SK-N-SH treated with all-trans-retinoic acid at 6 μM for 48 hours (cell line): ENCODE measurements at regions not wholly inside any gene's neighbourhood (a gene's known extent, or its start where the extent isn't known, plus 50 kb on each side); places are given as distances from the start of the nearest gene placed in this dataset.
"Not testable (repeated sequence)": the region's sequence is repeated elsewhere in the genome, so short reads cannot be mapped to it uniquely, and the experiment has no call there.

Experiments used
- ATAC-seq: fragments of 200-7000 bp; cut with Tn5 transposase; 3 replicates; pipeline ENCODE4 v1.9.1; 2020; ENCODE audit warnings: mild to moderate bottlenecking, moderate library complexity
- CSDC2 ChIP-seq: fragments of 250-450 bp; sonication (Bioruptor Pico); IDR thresholded peaks from 2 replicates; pipeline ENCODE4 v1.5.0; 2020; ENCODE audit warnings: mild to moderate bottlenecking, moderate library complexity
- CSRNP3 ChIP-seq: fragments of 250-450 bp; sonication (Bioruptor Pico); IDR thresholded peaks from 2 replicates; pipeline ENCODE4 v1.5.1; 2021; ENCODE audit warnings: mild to moderate bottlenecking, moderate library complexity
- ESRRG ChIP-seq: fragments of 250-450 bp; sonication (Bioruptor Pico); IDR thresholded peaks from 2 replicates; pipeline ENCODE4 v1.6.1; 2021; ENCODE audit warnings: mild to moderate bottlenecking
- GLIS3 ChIP-seq: fragments of 250-450 bp; sonication (Bioruptor Pico); IDR thresholded peaks from 2 replicates; pipeline ENCODE4 v1.5.0; 2020; ENCODE audit warnings: mild to moderate bottlenecking, moderate library complexity
- OSR1 ChIP-seq: fragments of 250-450 bp; sonication (Bioruptor Pico); IDR thresholded peaks from 2 replicates; pipeline ENCODE4 v1.8.0; 2022; ENCODE audit warnings: moderate library complexity, mild to moderate bottlenecking, inconsistent platforms
- POU6F1 ChIP-seq: fragments of 250-450 bp; sonication (Bioruptor Pico); IDR thresholded peaks from 2 replicates; pipeline ENCODE4 v1.8.0; 2021; ENCODE audit warnings: low read depth, mild to moderate bottlenecking, moderate library complexity, borderline replicate concordance
- PPARA ChIP-seq: fragments of 250-450 bp; sonication (Bioruptor Pico); IDR thresholded peaks from 2 replicates; pipeline ENCODE4 v1.5.0; 2020; ENCODE audit warnings: mild to moderate bottlenecking, borderline replicate concordance
- RARB ChIP-seq: fragments of 250-450 bp; sonication (Bioruptor Pico); IDR thresholded peaks from 2 replicates; pipeline ENCODE4 v1.8.0; 2021; ENCODE audit warnings: mild to moderate bottlenecking, moderate library complexity
- SNAI2 ChIP-seq: fragments of 250-450 bp; sonication (Bioruptor Pico); IDR thresholded peaks from 2 replicates; pipeline ENCODE4 v1.5.0; 2020; ENCODE audit warnings: mild to moderate bottlenecking, moderate library complexity
- TCF4 ChIP-seq: fragments of 250-450 bp; sonication (Bioruptor Pico); IDR thresholded peaks from 2 replicates; pipeline ENCODE4 v1.8.0; 2021; ENCODE audit warnings: mild to moderate bottlenecking, moderate library complexity, borderline replicate concordance
- TOX ChIP-seq: fragments of 250-450 bp; sonication (Bioruptor Pico); IDR thresholded peaks from 2 replicates; pipeline ENCODE4 v1.8.0; 2021; ENCODE audit warnings: mild to moderate bottlenecking, moderate library complexity, borderline replicate concordance
- TSHZ2 ChIP-seq: fragments of 250-450 bp; sonication (Bioruptor Pico); IDR thresholded peaks from 2 replicates; pipeline ENCODE4 v1.5.0; 2020; ENCODE audit warnings: mild to moderate bottlenecking, moderate library complexity
- ZFP3 ChIP-seq: fragments of 250-450 bp; sonication (Bioruptor Pico); IDR thresholded peaks from 2 replicates; pipeline ENCODE4 v1.5.0; 2020; ENCODE audit warnings: mild to moderate bottlenecking, moderate library complexity
- ZNF8 ChIP-seq: fragments of 450-650 bp; formaldehyde crosslinking; IDR thresholded peaks from 2 replicates; pipeline ENCODE4 v1.5.0; 2020; ENCODE audit warnings: mild to moderate bottlenecking, moderate library complexity
- TF ChIP-seq, protein P1 (sequence below): fragments of 250-450 bp; sonication (Bioruptor Pico); IDR thresholded peaks from 2 replicates; pipeline ENCODE4 v1.8.0; 2020; ENCODE audit warnings: mild to moderate bottlenecking, moderate library complexity, borderline replicate concordance
- TF ChIP-seq, protein P2 (sequence below): fragments of 250-450 bp; sonication (Bioruptor Pico); IDR thresholded peaks from 2 replicates; pipeline ENCODE4 v1.5.1; 2020; ENCODE audit warnings: low read depth, mild to moderate bottlenecking, moderate library complexity

GRCh38 chr11:34770111-34770510 lies 146.1 kb downstream of the APIP start (continued):
- TF ChIP-seq, protein P1, sequence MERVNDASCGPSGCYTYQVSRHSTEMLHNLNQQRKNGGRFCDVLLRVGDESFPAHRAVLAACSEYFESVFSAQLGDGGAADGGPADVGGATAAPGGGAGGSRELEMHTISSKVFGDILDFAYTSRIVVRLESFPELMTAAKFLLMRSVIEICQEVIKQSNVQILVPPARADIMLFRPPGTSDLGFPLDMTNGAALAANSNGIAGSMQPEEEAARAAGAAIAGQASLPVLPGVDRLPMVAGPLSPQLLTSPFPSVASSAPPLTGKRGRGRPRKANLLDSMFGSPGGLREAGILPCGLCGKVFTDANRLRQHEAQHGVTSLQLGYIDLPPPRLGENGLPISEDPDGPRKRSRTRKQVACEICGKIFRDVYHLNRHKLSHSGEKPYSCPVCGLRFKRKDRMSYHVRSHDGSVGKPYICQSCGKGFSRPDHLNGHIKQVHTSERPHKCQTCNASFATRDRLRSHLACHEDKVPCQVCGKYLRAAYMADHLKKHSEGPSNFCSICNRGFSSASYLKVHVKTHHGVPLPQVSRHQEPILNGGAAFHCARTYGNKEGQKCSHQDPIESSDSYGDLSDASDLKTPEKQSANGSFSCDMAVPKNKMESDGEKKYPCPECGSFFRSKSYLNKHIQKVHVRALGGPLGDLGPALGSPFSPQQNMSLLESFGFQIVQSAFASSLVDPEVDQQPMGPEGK (CRISPR knock-in tag) = no peak
- TF ChIP-seq, all 23 proteins: peak for 0

- ATAC-seq = no peak
- TF ChIP-seq TOX = no peak
- no peak for TF ChIP-seq ZNF8 (CRISPR knock-in tag)
Observed at GRCh38 chr11:34769224-34769623, 147.0 kb downstream of the APIP start.

- not testable (repeated sequence) for ATAC-seq
Observed at GRCh38 chr11:34762625-34763024, 141.7 kb downstream of the EHF start.

GRCh38 chr11:34758262-34758661 lies 137.4 kb downstream of the EHF start:
- TF ChIP-seq CSDC2 (CRISPR knock-in tag) = no peak
- TF ChIP-seq ESRRG (CRISPR knock-in tag) = no peak
- no peak for ATAC-seq

GRCh38 chr11:34757026-34757451 lies 136.1 kb downstream of the EHF start:
- TF ChIP-seq, protein P2, sequence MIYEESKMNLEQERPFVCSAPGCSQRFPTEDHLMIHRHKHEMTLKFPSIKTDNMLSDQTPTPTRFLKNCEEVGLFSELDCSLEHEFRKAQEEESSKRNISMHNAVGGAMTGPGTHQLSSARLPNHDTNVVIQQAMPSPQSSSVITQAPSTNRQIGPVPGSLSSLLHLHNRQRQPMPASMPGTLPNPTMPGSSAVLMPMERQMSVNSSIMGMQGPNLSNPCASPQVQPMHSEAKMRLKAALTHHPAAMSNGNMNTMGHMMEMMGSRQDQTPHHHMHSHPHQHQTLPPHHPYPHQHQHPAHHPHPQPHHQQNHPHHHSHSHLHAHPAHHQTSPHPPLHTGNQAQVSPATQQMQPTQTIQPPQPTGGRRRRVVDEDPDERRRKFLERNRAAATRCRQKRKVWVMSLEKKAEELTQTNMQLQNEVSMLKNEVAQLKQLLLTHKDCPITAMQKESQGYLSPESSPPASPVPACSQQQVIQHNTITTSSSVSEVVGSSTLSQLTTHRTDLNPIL = no peak
- TF ChIP-seq TOX (no peak), GLIS3 (no peak), TSHZ2 (CRISPR knock-in tag) (no peak), ZFP3 (CRISPR knock-in tag) (no peak), PPARA (CRISPR knock-in tag) (no peak), CSRNP3 (CRISPR knock-in tag) (no peak), OSR1 (no peak), POU6F1 (no peak), SNAI2 (CRISPR knock-in tag) (no peak), TCF4 (CRISPR knock-in tag) (no peak), RARB (CRISPR knock-in tag) (no peak), CSDC2 (CRISPR knock-in tag) (no peak), ZNF8 (CRISPR knock-in tag) (no peak)
- TF ChIP-seq, protein P1 (CRISPR knock-in tag) = no peak
- no peak for ATAC-seq
